ENCODE measurements at regions not wholly inside any gene's neighbourhood (a gene's known extent, or its start where the extent isn't known, plus 50 kb on each side); places are given as distances from the start of the nearest gene placed in this dataset.

- no peak for TF ChIP-seq MAX (IDR thresholded peaks at IDR 0.05)
- TF ChIP-seq NR2C2 (CRISPR knock-in tag; IDR thresholded peaks at IDR 0.05; ENCODE audit: borderline replicate concordance): no peak
- TF ChIP-seq ZNF629 (CRISPR knock-in tag; conservative IDR thresholded peaks at IDR 0.05): no peak
- no peak for TF ChIP-seq CTCF (CRISPR knock-in tag; IDR thresholded peaks at IDR 0.05)
- TF ChIP-seq SMAD9 (CRISPR knock-in tag; IDR thresholded peaks at IDR 0.05): no peak
Observed at GRCh38 chr1:214717351-214717750, 114.4 kb downstream of the CENPF start.

Measured in HepG2 (cell line).